ENCODE measurements at regions not wholly inside any gene's neighbourhood (a gene's known extent, or its start where the extent isn't known, plus 50 kb on each side); places are given as distances from the start of the nearest gene placed in this dataset.

DNA sequence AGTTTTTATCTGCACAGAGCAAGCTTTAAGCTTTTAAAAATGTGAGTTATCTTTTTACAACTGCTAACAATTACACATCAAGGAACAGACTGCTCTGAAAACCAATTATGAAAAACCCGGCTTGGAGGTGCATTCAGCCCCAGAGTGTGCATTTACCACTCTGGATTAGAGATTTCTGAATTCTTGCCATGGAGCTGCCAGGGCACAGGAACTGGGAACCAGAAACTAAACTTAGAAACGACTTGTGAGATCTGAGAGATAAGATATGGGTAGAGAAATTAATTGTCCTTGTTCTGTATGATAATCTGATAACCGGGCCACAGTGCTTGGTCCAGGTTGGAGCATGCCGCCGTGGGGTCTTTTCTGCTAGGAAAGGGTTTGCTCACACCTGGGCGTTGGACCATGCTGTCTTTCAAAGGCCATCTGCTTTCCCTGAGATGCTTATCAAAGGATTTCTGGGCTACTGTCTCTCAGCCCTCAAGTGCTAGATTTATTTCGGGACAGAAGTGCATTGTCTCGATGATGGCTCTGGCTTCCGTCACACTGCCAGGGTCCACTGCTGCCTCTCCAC, 210.0 kb downstream of the MAF start:
- Histone ChIP-seq H2AFZ (ENCODE audit: low read length) (no peak overlapping the region), H4K20me1 (ENCODE audit: insufficient read depth, low read length) (no peaks in the 10 kb centered on the region), H3K9ac (ENCODE audit: insufficient read depth, low read depth, low read length) (no peak overlapping the region), H3K27me3 (ENCODE audit: control insufficient read depth in 1 of 2, insufficient read depth in 2 of 2, low read length in 2 of 2) (0 out of 5 replicates have a peak, but pooled peaks cover 0 to 4% of the 10 kb centered on the region in 2 experiments), H3K4me2 (ENCODE audit: low read depth, low read length) (no peak overlapping the region), H3K4me3 (replicated peaks in 1 of 3; ENCODE audit: insufficient read depth in 1 of 3, low read depth in 2 of 3, low read length in 3 of 3) (no peak overlapping the region), H3K4me1 (ENCODE audit: insufficient read depth, low read length) (no peaks in the 10 kb centered on the region), H3K79me2 (ENCODE audit: insufficient read depth, low read length) (no peaks in the 10 kb centered on the region), H3K9me3 (ENCODE audit: low read length) (no peaks in the 10 kb centered on the region), H3K27ac (ENCODE audit: extremely low read length, insufficient read depth, low read length) (no peak overlapping the region), H3K36me3 (replicated peaks in 1 of 2; ENCODE audit: control insufficient read depth in 1 of 2, insufficient read depth in 2 of 2, low read length in 2 of 2) (no peaks in the 10 kb centered on the region)
- ChIA-PET POLR2A (no interaction called here), CTCF (ENCODE audit: low intra/inter-chr PET ratio, low total read pairs) (no interaction called here)
- no peak for ATAC-seq
- in situ Hi-C loops (cut with HindIII; ENCODE audit: extremely low pct_ligation_motif_present, low pct_unique_long_range_greater_than_20kb) = no loop called here
- TF ChIP-seq PCBP1 (IDR thresholded peaks at IDR 0.05; ENCODE audit: borderline replicate concordance, low read depth, low read length) (no peak), ZNF317 (CRISPR knock-in tag; IDR thresholded peaks at IDR 0.05) (no peak), ZKSCAN5 (CRISPR knock-in tag; IDR thresholded peaks at IDR 0.05) (no peak), NFYC (CRISPR knock-in tag; IDR thresholded peaks at IDR 0.05) (no peak)
- TF ChIP-seq, protein P1, sequence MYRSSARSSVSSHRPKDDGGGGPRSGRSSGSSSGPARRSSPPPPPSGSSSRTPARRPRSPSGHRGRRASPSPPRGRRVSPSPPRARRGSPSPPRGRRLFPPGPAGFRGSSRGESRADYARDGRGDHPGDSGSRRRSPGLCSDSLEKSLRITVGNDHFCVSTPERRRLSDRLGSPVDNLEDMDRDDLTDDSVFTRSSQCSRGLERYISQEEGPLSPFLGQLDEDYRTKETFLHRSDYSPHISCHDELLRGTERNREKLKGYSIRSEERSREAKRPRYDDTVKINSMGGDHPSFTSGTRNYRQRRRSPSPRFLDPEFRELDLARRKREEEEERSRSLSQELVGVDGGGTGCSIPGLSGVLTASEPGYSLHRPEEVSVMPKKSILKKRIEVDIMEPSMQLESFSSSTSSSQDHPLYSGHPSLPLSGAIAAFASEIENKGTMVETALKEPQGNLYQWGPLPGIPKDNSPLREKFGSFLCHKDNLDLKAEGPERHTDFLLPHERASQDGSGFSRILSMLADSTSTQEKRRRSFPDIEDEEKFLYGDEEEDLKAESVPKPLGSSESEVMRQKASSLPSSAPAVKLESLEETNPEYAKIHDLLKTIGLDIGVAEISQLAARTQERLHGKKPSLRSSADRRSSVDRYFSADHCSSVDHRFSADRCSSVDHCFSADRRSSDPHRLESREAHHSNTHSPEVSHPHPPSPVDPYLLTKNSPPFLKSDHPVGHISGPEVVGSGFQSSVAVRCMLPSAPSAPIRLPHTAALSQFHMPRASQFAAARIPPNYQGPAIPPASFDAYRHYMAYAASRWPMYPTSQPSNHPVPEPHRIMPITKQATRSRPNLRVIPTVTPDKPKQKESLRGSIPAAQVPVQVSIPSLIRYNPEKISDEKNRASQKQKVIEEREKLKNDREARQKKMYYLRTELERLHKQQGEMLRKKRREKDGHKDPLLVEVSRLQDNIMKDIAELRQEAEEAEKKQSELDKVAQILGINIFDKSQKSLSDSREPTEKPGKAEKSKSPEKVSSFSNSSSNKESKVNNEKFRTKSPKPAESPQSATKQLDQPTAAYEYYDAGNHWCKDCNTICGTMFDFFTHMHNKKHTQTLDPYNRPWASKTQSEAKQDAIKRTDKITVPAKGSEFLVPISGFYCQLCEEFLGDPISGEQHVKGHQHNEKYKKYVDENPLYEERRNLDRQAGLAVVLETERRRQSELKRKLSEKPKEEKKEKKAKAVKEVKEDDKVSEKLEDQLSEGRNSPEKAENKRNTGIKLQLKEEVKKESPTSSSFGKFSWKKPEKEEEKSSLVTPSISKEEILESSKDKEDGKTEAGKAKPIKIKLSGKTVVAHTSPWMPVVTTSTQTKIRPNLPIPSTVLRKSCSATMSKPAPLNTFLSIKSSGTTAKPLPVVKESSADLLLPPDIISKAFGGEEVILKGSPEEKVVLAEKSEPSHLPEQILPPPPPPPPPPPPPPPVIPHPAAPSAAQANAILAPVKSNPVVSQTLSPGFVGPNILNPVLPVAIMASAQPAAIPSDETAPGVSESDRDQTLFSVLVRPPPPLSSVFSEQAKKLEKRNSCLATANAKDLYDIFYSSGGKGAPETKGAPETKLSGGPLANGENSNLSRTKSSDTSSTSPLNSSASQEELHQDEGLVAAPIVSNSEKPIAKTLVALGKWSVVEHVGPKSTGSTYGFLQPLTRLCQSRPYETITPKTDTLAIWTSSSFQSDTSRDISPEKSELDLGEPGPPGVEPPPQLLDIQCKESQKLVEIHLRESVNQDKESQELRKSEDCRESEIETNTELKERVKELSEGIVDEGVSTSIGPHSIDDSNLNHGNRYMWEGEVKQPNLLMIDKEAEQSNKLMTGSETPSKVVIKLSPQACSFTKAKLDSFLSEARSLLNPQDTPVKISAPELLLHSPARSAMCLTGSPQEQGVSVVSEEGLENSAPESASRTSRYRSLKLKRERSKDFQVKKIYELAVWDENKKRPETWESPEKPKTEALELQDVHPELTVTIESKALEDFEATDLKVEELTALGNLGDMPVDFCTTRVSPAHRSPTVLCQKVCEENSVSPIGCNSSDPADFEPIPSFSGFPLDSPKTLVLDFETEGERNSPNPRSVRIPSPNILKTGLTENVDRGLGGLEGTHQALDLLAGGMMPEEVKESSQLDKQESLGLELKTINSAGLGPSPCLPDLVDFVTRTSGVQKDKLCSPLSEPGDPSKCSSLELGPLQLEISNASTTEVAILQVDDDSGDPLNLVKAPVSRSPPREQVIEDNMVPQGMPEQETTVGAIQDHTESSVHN (CRISPR knock-in tag; IDR thresholded peaks at IDR 0.05) = no peak
- WGBS (ENCODE audit: low lambda C conversion rate) = 40% methylated on average over 9 of the region's 9 CpGs
- BruUV-seq (replicated peaks) = no TSS peak
- intact Hi-C loops (cut with micrococcal nuclease; ENCODE audit: unreplicated experiment) = no loop called here
- DNase-seq (ENCODE audit: low spot score) = no peak
- FAIRE-seq = no peak
